ENCODE measurements at regions not wholly inside any gene's neighbourhood (a gene's known extent, or its start where the extent isn't known, plus 50 kb on each side); places are given as distances from the start of the nearest gene placed in this dataset.

DNA sequence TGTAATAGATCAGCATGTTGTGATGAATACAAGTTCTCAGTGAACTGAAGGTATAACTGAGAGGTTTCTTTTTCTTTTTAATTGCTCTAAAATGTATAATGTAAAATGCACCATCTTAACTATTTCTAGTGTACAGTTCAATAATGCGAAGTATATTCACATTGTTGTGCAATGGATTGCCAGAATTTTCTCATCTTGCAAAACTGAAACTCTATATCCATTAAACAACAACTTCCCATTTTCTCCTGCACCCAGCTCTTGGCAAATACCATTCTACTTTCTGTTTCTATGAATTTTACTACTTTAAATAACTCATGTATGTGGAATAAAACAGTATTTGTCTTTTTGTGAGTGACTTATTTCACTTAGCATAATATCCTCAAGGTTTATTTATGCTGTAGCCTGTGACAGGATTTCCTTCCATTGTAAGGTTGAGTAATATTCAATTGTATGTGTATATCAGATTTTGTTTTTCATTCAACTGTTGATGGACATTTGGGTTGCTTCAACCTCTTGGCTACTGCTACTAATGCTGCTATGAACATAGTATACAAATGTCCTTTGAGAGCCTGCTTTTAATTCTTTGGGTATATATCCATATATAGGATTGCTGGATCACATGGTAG lies 53.5 kb upstream of the NPFFR2 start:
- FAIRE-seq (no peak), DNase-seq (ENCODE audit: low read depth in 1 of 2, low spot score in 2 of 2) (no peak)
- 96% methylated on average over 1 of the region's 1 CpG; no CpG with 5 or more reads in 1 of the 2 experiments for WGBS, 2 experiments (ENCODE audit: extremely low coverage in 1 of 2, insufficient coverage in 1 of 2, insufficient read length in 1 of 2, insufficient replicate concordance in 2 of 2, low coverage in 1 of 2, low lambda C conversion rate in 2 of 2, missing lambda C conversion rate in 1 of 2)
- no peak overlapping the region for H3K4me3 ChIP-seq (ENCODE audit: extremely low read depth in 1 of 4, insufficient read depth in 2 of 4, low read depth in 3 of 4, low read length in 4 of 4)
- H4K8ac ChIP-seq (ENCODE audit: extremely low read depth, insufficient read depth, low read length), result no peak overlapping the region
- no peak overlapping the region for H3K56ac ChIP-seq (replicated peaks; ENCODE audit: insufficient read length, low read depth, low read length)
- no peaks in the 10 kb centered on the region for H3K36me3 ChIP-seq (ENCODE audit: control insufficient read depth in 2 of 4, insufficient read depth in 4 of 4, low read length in 3 of 4)
- no peaks in the 10 kb centered on the region for H3K27me3 ChIP-seq (replicated peaks in 1 of 4; ENCODE audit: control insufficient read depth in 3 of 4, extremely low read depth in 1 of 4, insufficient read depth in 3 of 4, low read length in 3 of 4)
- H3K23ac ChIP-seq (ENCODE audit: insufficient read length), result no peak overlapping the region
- H4K20me1 ChIP-seq (replicated peaks in 1 of 2; ENCODE audit: control insufficient read depth in 1 of 2, insufficient read depth in 2 of 2, low read length in 2 of 2), result no peaks in the 10 kb centered on the region
- H3K4me2 ChIP-seq (ENCODE audit: insufficient read depth in 1 of 2, low read depth in 2 of 2, low read length in 2 of 2), result no peak overlapping the region
- H3K14ac ChIP-seq (ENCODE audit: insufficient read length), result no peak overlapping the region
- no peak overlapping the region for H4K91ac ChIP-seq (replicated peaks; ENCODE audit: insufficient read length, low read length)
- H2BK12ac ChIP-seq (ENCODE audit: low read depth, low read length), result no peak overlapping the region
- no peak overlapping the region for H3K4ac ChIP-seq (replicated peaks; ENCODE audit: insufficient read length, low read depth, low read length)
- no peak for TF ChIP-seq SIN3A (conservative IDR thresholded peaks at IDR 0.05 in 1 of 2, IDR thresholded peaks at IDR 0.05 in 1 of 2; ENCODE audit: low read depth in 1 of 2, low read length in 2 of 2)
- no peak for TF ChIP-seq FOSL1 (IDR thresholded peaks at IDR 0.05; ENCODE audit: insufficient read depth, low read depth, low read length)
- TF ChIP-seq CREB1 (IDR thresholded peaks at IDR 0.05), result no peak
- no peak for TF ChIP-seq CBX8 (IDR thresholded peaks at IDR 0.05; ENCODE audit: borderline replicate concordance, low read depth, low read length)
- no peak for TF ChIP-seq POLR2A (IDR thresholded peaks at IDR 0.05; ENCODE audit: control extremely low read depth in 1 of 2, low read depth in 2 of 2, low read length in 2 of 2)
- TF ChIP-seq, protein P1, sequence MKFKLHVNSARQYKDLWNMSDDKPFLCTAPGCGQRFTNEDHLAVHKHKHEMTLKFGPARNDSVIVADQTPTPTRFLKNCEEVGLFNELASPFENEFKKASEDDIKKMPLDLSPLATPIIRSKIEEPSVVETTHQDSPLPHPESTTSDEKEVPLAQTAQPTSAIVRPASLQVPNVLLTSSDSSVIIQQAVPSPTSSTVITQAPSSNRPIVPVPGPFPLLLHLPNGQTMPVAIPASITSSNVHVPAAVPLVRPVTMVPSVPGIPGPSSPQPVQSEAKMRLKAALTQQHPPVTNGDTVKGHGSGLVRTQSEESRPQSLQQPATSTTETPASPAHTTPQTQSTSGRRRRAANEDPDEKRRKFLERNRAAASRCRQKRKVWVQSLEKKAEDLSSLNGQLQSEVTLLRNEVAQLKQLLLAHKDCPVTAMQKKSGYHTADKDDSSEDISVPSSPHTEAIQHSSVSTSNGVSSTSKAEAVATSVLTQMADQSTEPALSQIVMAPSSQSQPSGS (IDR thresholded peaks at IDR 0.05; ENCODE audit: low read length), result no peak
- no peak for TF ChIP-seq KDM4A (IDR thresholded peaks at IDR 0.05; ENCODE audit: low read depth, low read length, severe bottlenecking)
- H3K27ac ChIP-seq (ENCODE audit: low read depth, low read length), result no peak overlapping the region
- no peaks in the 10 kb centered on the region for H3K79me2 ChIP-seq (ENCODE audit: control insufficient read depth in 1 of 2, insufficient read depth in 2 of 2, low read length in 2 of 2)
- no peak overlapping the region for H2AK5ac ChIP-seq (ENCODE audit: low read depth, low read length)
- H3K79me1 ChIP-seq (ENCODE audit: low read depth, low read length), result no peaks in the 10 kb centered on the region
- no peak overlapping the region for H2BK15ac ChIP-seq (ENCODE audit: low read length)
- no peak overlapping the region for H2BK120ac ChIP-seq (replicated peaks; ENCODE audit: low read depth, low read length)
- H4K5ac ChIP-seq (ENCODE audit: insufficient read length, low read depth, low read length), result no peak overlapping the region
- no peak overlapping the region for H2AFZ ChIP-seq (ENCODE audit: low read length)
- H2BK5ac ChIP-seq (ENCODE audit: low read depth, low read length), result no peak overlapping the region
- no peaks in the 10 kb centered on the region for H3K23me2 ChIP-seq (ENCODE audit: low read depth, low read length)
- H3K9me3 ChIP-seq (ENCODE audit: insufficient read depth in 2 of 2, low read depth in 1 of 2, low read length in 1 of 2), result no peaks in the 10 kb centered on the region
- H3K18ac ChIP-seq (ENCODE audit: extremely low read depth, low read length), result no peak overlapping the region
- H3K9ac ChIP-seq (replicated peaks in 1 of 4; ENCODE audit: extremely low read depth in 1 of 4, low read depth in 3 of 4, low read length in 3 of 4), result no peak overlapping the region
- H2BK20ac ChIP-seq (ENCODE audit: low read length), result no peak overlapping the region
- no peaks in the 10 kb centered on the region for H3K4me1 ChIP-seq (replicated peaks in 1 of 4; ENCODE audit: control insufficient read depth in 3 of 4, insufficient read depth in 4 of 4, low read length in 3 of 4)
- POLR2A ChIA-PET (ENCODE audit: partially characterized antibody), result no interaction called here
- CTCF ChIA-PET (ENCODE audit: partially characterized antibody), result no interaction called here
